C4-2B (cell line): ENCODE measurements at regions not wholly inside any gene's neighbourhood (a gene's known extent, or its start where the extent isn't known, plus 50 kb on each side); places are given as distances from the start of the nearest gene placed in this dataset.

ENCODE experiments used
- ZFX ChIP-seq: fragments of 450-650 bp; IDR thresholded peaks from 2 replicates; pipeline ENCODE4 v1.6.1; 2017
- TF ChIP-seq, protein P1 (sequence below): fragments of 450-650 bp; conservative IDR thresholded peaks from 2 replicates; pipeline ENCODE4 v1.5.1; 2017; ENCODE audit warnings: mild to moderate bottlenecking

DNA sequence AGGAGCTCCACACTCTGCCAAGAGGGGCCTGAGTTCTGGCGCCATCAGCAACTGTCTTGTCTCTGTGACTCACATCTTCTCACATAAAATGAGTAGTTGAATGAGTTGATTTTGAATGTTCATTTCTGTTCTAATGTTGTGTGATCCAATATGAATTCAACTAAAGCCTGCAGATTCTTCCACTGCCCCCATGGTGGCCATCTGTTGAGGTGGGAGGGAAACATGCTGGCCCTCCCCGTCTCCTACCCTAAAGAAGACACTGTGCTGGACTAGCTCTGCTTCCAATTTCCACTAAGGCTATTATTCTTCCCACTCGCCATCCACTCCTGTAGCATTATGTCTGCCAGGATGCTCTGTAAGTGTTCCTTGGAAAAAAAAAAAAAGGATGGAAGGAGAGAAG, 555.6 kb upstream of the LARGE1 start:
- TF ChIP-seq, protein P1, sequence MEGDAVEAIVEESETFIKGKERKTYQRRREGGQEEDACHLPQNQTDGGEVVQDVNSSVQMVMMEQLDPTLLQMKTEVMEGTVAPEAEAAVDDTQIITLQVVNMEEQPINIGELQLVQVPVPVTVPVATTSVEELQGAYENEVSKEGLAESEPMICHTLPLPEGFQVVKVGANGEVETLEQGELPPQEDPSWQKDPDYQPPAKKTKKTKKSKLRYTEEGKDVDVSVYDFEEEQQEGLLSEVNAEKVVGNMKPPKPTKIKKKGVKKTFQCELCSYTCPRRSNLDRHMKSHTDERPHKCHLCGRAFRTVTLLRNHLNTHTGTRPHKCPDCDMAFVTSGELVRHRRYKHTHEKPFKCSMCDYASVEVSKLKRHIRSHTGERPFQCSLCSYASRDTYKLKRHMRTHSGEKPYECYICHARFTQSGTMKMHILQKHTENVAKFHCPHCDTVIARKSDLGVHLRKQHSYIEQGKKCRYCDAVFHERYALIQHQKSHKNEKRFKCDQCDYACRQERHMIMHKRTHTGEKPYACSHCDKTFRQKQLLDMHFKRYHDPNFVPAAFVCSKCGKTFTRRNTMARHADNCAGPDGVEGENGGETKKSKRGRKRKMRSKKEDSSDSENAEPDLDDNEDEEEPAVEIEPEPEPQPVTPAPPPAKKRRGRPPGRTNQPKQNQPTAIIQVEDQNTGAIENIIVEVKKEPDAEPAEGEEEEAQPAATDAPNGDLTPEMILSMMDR, result no peak
- TF ChIP-seq ZFX, result no peak
